RWPE2 (cell line): ENCODE measurements at regions not wholly inside any gene's neighbourhood (a gene's known extent, or its start where the extent isn't known, plus 50 kb on each side); places are given as distances from the start of the nearest gene placed in this dataset.
"Not testable (repeated sequence)": the region's sequence is repeated elsewhere in the genome, so short reads cannot be mapped to it uniquely, and the experiment has no call there.

Source experiments
- ATAC-seq: fragments of 200-7000 bp; cut with Tn5 transposase; 3 replicates; pipeline ENCODE4 v1.9.1; 2021; ENCODE audit warnings: low read depth
- DNase-seq: peaks from one replicate; pipeline ENCODE4 v3.0.0-alpha.2; 2020; ENCODE audit warnings: low spot score
- H3K27ac ChIP-seq: fragments of 450-650 bp; 2 replicates; pipeline ENCODE4 v1.5.1; 2017; ENCODE audit warnings: mild to moderate bottlenecking; ENCODE audit not compliant: poor library complexity, severe bottlenecking
- H3K27me3 ChIP-seq: fragments of 250-450 bp; sonication (Bioruptor Pico); 2 replicates; pipeline ENCODE4 v1.5.1; 2021; ENCODE audit warnings: mild to moderate bottlenecking, moderate library complexity; ENCODE audit not compliant: insufficient read depth, poor library complexity, severe bottlenecking
- H3K36me3 ChIP-seq: fragments of 250-450 bp; sonication (Bioruptor Pico); 2 replicates; pipeline ENCODE4 v1.5.1; 2020; ENCODE audit warnings: low read depth, mild to moderate bottlenecking, moderate library complexity
- H3K4me1 ChIP-seq: fragments of 250-450 bp; sonication (Bioruptor Pico); 2 replicates; pipeline ENCODE4 v1.5.1; 2021; ENCODE audit warnings: mild to moderate bottlenecking, moderate library complexity; ENCODE audit not compliant: insufficient read depth, poor library complexity, severe bottlenecking
- H3K4me3 ChIP-seq: fragments of 250-450 bp; sonication (Bioruptor Pico); 2 replicates; pipeline ENCODE4 v1.5.1; 2021; ENCODE audit warnings: mild to moderate bottlenecking, moderate library complexity; ENCODE audit not compliant: severe bottlenecking
- H3K9me3 ChIP-seq: fragments of 250-450 bp; sonication (Bioruptor Pico); 2 replicates; pipeline ENCODE4 v1.5.1; 2021; ENCODE audit warnings: mild to moderate bottlenecking, moderate library complexity; ENCODE audit not compliant: severe bottlenecking

DNA sequence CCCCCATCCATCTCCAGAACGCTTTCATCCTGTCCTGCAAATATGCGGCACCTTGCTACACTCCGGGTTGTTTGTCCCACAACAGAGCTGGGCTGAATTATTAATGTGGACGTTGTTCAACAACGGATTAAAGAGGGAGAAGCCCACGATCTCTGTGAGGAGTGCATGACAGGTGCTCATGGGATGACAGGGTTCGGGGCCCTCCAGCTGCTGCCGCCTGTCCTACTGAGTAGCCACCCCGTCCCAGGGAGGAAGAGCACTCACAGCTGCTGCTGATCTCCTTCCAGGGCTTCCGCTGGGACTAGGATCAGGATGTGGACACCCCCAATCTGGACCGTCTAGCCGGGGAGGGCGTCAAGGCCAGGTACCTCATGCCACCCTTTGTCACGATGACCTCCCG, 121.0 kb upstream of the ROPN1B start:
- H3K4me1 ChIP-seq, DNase-seq, H3K4me3 ChIP-seq, H3K27me3 ChIP-seq, H3K9me3 ChIP-seq, H3K36me3 ChIP-seq, H3K27ac ChIP-seq, ATAC-seq: not testable (repeated sequence)

DNA sequence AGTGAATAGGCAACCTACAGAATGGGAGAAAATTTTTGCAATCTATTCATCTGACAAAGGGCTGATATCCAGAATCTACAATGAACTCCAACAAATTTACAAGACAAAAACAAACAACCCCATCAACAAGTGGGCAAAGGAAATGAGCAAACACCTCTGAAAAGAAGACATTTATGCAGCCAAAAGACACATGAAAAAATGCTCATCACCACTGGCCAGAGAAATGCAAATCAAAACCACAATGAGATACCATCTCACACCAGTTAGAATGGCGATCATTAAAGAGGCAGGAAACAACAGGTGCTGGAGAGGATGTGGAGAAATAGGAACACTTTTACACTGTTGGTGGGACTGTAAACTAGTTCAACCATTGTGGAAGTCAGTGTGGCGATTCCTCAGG, 114.0 kb upstream of the ROPN1B start:
- not testable (repeated sequence) for H3K36me3 ChIP-seq, H3K4me3 ChIP-seq, H3K9me3 ChIP-seq, H3K4me1 ChIP-seq, H3K27me3 ChIP-seq, H3K27ac ChIP-seq, DNase-seq, ATAC-seq

DNA sequence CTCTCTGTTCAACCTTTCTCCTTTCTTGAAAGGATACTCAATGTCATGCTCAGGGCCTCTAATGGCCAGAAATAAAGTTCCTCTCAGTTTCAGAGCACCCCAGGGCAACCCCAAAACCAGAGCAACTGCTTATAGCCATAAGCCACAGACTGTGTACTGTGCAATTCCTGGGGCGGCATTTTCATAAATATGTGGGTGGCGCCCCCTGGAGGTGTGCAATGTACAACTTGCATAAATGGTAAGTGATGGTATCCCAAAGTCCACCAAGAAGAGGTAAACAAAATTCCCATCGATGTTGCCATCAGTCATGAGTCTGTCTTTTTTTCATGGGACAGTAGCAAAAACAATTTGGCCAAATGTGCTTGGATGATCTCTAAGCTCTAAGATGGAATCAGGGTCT, 108.4 kb upstream of the ROPN1B start:
- not testable (repeated sequence) for H3K27me3 ChIP-seq, DNase-seq, ATAC-seq

DNA sequence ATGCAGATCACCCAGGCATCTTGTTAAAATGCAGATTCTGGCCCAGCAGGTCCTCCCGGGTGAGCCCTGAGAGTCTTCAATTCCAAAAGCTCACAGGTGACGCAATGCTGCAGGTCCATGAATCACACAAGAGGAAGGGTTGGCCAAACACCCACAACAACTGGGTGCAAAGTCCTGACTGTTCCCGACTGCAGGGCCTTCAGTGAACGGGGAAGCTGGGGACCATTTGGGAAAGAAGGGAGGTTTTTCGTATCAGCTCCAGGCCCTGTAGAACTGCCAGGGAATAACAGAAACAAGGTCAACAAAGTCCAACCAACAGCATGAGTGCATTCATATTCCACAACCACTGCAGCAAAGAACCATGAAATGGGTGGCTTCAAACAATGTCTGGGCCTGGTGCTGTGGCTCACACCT, 106.1 kb upstream of the ROPN1B start:
- H3K36me3 ChIP-seq, DNase-seq, ATAC-seq, H3K9me3 ChIP-seq, H3K4me1 ChIP-seq, H3K4me3 ChIP-seq, H3K27me3 ChIP-seq, H3K27ac ChIP-seq: not testable (repeated sequence)

More for the DNA sequence above, 108.4 kb upstream of the ROPN1B start:
- not testable (repeated sequence) for H3K27ac ChIP-seq, H3K4me1 ChIP-seq, H3K4me3 ChIP-seq, H3K9me3 ChIP-seq, H3K36me3 ChIP-seq

DNA sequence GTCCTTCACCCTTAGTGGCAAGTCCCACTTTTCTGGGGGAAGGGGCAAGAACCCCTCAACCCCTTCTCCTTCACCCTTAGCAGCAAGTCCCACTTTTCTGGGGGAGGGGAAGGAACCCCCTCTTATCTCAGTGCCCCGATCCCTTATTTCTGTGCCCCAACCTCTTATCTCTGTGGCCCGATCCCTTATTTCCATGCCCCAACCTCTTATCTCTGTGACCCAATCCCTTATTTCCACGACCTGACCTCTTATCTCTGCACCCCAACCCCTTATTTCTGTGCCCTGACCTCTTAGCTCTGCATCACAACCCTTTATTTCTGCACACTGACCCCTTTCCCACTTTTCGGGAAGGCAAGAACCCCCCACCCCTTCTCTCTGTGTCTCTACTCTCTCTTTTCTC, 104.4 kb upstream of the ROPN1B start:
- not testable (repeated sequence) for ATAC-seq, H3K27ac ChIP-seq, H3K27me3 ChIP-seq, H3K4me3 ChIP-seq, H3K4me1 ChIP-seq, H3K9me3 ChIP-seq, H3K36me3 ChIP-seq, DNase-seq

DNA sequence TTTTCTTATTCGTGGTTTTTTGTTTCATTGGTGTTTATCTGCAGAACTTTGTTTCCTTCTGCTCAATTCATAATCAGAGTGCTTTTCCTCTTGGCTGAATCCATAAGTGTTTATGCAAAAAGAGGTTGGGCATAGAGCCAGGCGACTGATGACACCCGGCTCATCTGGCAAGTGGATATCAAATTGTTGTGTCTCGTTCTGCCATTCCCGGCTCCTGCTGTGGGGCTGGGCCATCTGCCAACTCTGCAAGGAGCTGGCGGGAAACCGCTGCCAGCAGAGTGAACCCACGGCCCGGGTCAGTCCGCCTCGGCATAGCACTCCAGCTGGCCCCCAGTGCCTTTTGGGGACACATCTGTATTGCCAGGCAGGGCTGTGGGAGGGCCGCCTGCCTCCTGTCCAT, 83.0 kb upstream of the ROPN1B start:
- H3K27ac ChIP-seq, H3K36me3 ChIP-seq, H3K27me3 ChIP-seq, ATAC-seq, H3K4me3 ChIP-seq, H3K4me1 ChIP-seq, H3K9me3 ChIP-seq, DNase-seq: not testable (repeated sequence)

DNA sequence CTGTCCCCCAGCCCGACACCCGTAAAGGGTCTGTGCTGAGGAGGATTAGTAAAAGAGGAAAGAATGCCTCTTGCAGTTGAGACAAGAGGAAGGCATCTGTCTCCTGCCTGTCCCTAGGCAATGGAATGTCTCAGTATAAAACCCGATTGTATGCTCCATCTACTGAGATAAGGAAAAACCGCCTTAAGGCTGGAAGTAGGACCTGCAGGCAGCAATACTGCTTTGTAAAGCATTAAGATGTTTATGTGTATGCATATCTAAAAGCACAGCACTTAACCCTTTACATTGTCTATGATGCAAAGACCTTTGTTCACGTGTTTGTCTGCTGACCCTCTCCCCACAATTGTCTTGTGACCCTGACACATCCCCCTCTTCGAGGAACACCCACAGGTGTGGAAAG, 69.8 kb upstream of the ROPN1B start:
- not testable (repeated sequence) for H3K36me3 ChIP-seq, H3K27me3 ChIP-seq, DNase-seq, H3K27ac ChIP-seq, H3K9me3 ChIP-seq, H3K4me3 ChIP-seq, ATAC-seq, H3K4me1 ChIP-seq

DNA sequence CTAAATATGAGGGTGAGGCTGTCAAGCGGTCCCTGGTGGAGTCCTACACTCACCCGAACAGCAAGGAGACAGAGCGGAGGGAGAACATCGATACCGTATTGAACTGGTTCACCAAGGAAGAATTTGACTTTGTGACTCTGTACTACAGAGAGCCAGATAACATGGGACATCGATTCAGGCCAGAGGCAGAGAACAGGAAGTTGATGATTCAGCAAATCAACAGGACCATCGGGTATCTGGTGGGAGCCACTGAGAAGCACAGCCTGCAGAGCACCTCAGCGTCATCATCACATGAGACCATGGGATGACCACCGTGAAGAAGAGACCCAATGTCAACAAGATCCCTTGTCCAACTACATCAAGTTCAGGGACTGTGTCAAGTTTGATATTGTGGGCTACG, 67.5 kb upstream of the ROPN1B start:
- not testable (repeated sequence) for H3K4me1 ChIP-seq, H3K27ac ChIP-seq, H3K9me3 ChIP-seq, ATAC-seq, H3K36me3 ChIP-seq, DNase-seq, H3K27me3 ChIP-seq, H3K4me3 ChIP-seq

DNA sequence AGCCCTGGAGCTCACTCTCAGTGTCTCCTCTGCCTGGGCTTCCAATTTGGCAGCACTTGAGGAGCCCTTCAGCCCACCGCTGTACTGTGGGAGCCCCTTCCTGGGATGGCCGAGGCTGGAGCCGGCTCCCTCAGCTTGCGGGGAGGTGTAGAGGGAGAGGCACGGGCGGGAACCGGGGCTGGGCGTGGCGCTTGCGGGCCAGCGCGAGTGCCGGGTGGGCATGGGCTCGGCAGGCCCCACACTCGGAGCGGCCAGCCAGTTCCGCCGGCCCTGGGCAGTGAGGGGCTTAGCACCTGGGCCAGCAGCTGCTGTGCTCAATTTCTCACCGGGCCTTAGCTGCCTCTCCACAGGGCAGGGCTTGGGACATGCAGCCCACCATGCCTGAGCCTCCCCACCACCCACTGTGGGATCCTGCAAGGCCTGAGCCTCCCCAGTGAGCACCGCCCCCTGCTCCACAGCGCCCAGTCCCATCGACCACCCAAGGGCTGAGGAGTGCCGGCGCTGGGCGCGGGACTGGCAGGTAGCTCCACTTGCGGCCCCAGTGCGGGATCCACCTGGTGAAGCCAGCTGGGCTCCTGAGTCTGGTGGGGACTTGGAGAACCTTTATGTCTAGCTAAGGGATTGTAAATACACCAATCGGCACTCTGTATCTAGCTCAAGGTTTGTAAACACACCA, 65.1 kb upstream of the ROPN1B start:
- H3K9me3 ChIP-seq, H3K27ac ChIP-seq, DNase-seq, H3K36me3 ChIP-seq, H3K4me3 ChIP-seq, H3K4me1 ChIP-seq, H3K27me3 ChIP-seq, ATAC-seq: not testable (repeated sequence)

DNA sequence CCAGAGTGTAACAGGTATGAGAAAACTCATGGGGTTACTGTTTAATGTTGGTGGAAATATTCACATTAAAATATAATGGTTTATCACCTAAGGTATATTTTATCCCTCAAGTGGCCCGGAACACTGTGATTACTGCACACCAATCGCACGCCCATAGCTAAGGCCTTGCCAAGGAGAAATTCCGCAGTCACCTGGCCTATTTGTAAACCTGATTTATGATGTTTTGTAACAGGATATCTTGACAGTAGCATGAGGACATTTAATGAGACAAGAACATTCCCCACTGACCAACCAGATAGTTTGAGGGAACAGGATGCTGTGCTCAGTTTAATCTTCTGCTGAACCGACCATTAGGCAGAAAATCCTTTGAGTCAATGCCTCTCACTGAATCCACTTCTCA, 61.7 kb upstream of the ROPN1B start:
- H3K4me3 ChIP-seq, H3K27ac ChIP-seq, H3K36me3 ChIP-seq, DNase-seq, H3K27me3 ChIP-seq, ATAC-seq, H3K9me3 ChIP-seq, H3K4me1 ChIP-seq: not testable (repeated sequence)

DNA sequence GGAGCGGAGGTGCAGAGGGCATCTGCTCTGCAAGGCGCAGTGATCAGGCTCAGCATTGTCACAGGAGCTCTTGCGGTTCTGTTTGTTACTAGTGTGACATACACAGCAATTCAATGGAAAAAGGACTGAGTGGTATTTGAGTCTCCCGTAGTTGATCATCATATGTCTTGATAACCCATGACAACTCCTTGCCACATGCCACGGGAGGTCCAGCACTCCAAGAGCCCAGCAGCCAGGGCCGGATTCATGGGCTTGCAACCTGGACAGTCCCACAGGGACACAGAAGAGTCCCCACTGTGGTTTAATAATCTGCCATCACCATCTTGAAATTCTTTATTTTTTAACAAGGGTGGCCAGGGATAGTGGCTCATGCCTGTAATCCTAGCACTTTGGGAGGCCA, 58.1 kb upstream of the ROPN1B start:
- not testable (repeated sequence) for DNase-seq, H3K36me3 ChIP-seq, ATAC-seq, H3K4me3 ChIP-seq, H3K27ac ChIP-seq, H3K4me1 ChIP-seq, H3K9me3 ChIP-seq, H3K27me3 ChIP-seq
